ENCODE measurements at regions not wholly inside any gene's neighbourhood (a gene's known extent, or its start where the extent isn't known, plus 50 kb on each side); places are given as distances from the start of the nearest gene placed in this dataset.

DNA sequence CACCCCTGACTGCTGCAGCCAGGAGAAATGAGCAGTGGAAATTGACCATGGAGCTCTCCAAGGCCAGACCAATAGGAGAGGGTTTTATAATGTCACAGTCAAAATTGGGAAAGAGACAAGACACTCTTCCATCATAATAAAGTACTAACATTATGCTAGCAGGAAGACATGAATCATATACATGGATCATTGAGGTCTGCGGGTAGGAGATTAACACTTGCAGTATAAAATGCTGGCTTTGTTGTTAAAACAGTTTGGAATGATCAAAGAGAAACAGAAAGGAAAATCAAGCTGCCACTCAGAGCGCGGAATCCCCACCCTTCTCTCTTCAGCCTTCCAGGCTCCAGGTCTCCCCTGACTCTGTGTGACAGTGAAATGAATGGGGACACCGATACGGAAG is 53.4 kb upstream of the CALN1 start:
- no peaks in the 10 kb centered on the region for H3K27me3 ChIP-seq (ENCODE audit: control insufficient read depth, insufficient read depth, low read length)
- no peaks in the 10 kb centered on the region for H3K4me1 ChIP-seq (ENCODE audit: control insufficient read depth in 2 of 3, insufficient read depth in 2 of 3, low read depth in 1 of 3, low read length in 3 of 3)
- FAIRE-seq (no peak), DNase-seq (no peak)
- intact Hi-C loops (cut with DNase I) = no loop called here
- H3K9ac ChIP-seq (ENCODE audit: low read length in 3 of 3) = no peak overlapping the region
- H3K27ac ChIP-seq (ENCODE audit: low read depth in 2 of 2, low read length in 2 of 2) = no peak overlapping the region
- no peak for TF ChIP-seq CTCF (IDR thresholded peaks at IDR 0.05; ENCODE audit: borderline replicate concordance, extremely low read depth, insufficient read depth)
- H3K9me3 ChIP-seq (ENCODE audit: control insufficient read depth in 2 of 3, insufficient read depth in 1 of 3, low read length in 3 of 3) = no peaks in the 10 kb centered on the region
- no peak overlapping the region for H3K4me3 ChIP-seq (ENCODE audit: low read length in 3 of 3)
- no peaks in the 10 kb centered on the region for H3K36me3 ChIP-seq (ENCODE audit: control insufficient read depth in 2 of 3, insufficient read depth in 3 of 3, low read length in 3 of 3)

- no peaks in the 10 kb centered on the region for H3K4me1 ChIP-seq (ENCODE audit: control insufficient read depth in 2 of 3, insufficient read depth in 2 of 3, low read depth in 1 of 3, low read length in 3 of 3)
- no peak for DNase-seq
- H3K27me3 ChIP-seq (ENCODE audit: control insufficient read depth, insufficient read depth, low read length) = no peaks in the 10 kb centered on the region
- no peak overlapping the region for H3K4me3 ChIP-seq (ENCODE audit: low read length in 3 of 3)
- no peaks in the 10 kb centered on the region for H3K9me3 ChIP-seq (ENCODE audit: control insufficient read depth in 2 of 3, insufficient read depth in 1 of 3, low read length in 3 of 3)
- H3K36me3 ChIP-seq (ENCODE audit: control insufficient read depth in 2 of 3, insufficient read depth in 3 of 3, low read length in 3 of 3) = no peaks in the 10 kb centered on the region
- no peak for FAIRE-seq
- H3K27ac ChIP-seq (ENCODE audit: low read depth in 2 of 2, low read length in 2 of 2) = no peak overlapping the region
- intact Hi-C loops (cut with DNase I) = no loop called here
- no peak for TF ChIP-seq CTCF (IDR thresholded peaks at IDR 0.05; ENCODE audit: borderline replicate concordance, extremely low read depth, insufficient read depth)
- no peak overlapping the region for H3K9ac ChIP-seq (ENCODE audit: low read length in 3 of 3)
These were observed 50.2 kb upstream of the CALN1 start for GRCh38 chr7:72462311-72462710.

All from kidney (tissue), 13 donors.